DND-41 (cell line): ENCODE measurements at regions not wholly inside any gene's neighbourhood (a gene's known extent, or its start where the extent isn't known, plus 50 kb on each side); places are given as distances from the start of the nearest gene placed in this dataset.

Experiments used
- ATAC-seq: fragments of 200-7000 bp; cut with Tn5 transposase; 3 replicates; pipeline ENCODE4 v1.9.1; 2021; ENCODE audit warnings: low read depth; ENCODE audit not compliant: insufficient read depth
- DNase-seq: peaks from one replicate; pipeline ENCODE4 v3.0.0-alpha.2; 2020
- H2AFZ ChIP-seq: 2 replicates; pipeline ENCODE4 v1.6.0; 2012; ENCODE audit warnings: low read depth, low read length
- H3K27ac ChIP-seq: 2 replicates; pipeline ENCODE4 v1.5.1; 2012; ENCODE audit warnings: low read length, inconsistent platforms
- H3K27me3 ChIP-seq: fragments of 200-600 bp; sonication (generic); 2 replicates; pipeline ENCODE4 v1.6.0; 2012; ENCODE audit warnings: low read length, mild to moderate bottlenecking, inconsistent platforms; ENCODE audit not compliant: insufficient read depth, poor library complexity
- H3K36me3 ChIP-seq: 2 replicates; pipeline ENCODE4 v1.5.1; 2012; ENCODE audit warnings: low read length, inconsistent platforms; ENCODE audit not compliant: insufficient read depth
- H3K4me1 ChIP-seq: 2 replicates; pipeline ENCODE4 v1.5.1; 2012; ENCODE audit warnings: mild to moderate bottlenecking, low read length; ENCODE audit not compliant: insufficient read depth
- H3K4me2 ChIP-seq: 2 replicates; pipeline ENCODE4 v1.6.0; 2012; ENCODE audit warnings: mild to moderate bottlenecking, moderate library complexity, low read length, inconsistent platforms; ENCODE audit not compliant: insufficient read depth
- H3K4me3 ChIP-seq, 2 experiments: fragments of 200-600 bp in 1 of 2; shearing (Covaris generic) in 1 of 2; 2 replicates each; pipeline ENCODE4 v1.5.1; 2012 to 2016; ENCODE audit warnings: inconsistent platforms in 2 of 2, low read length in 2 of 2, mild to moderate bottlenecking in 2 of 2, low read depth in 1 of 2, moderate library complexity in 1 of 2
- H3K79me2 ChIP-seq: 2 replicates; pipeline ENCODE4 v1.6.0; 2012; ENCODE audit warnings: low read length, inconsistent platforms; ENCODE audit not compliant: insufficient read depth
- H3K9ac ChIP-seq: 2 replicates; pipeline ENCODE4 v1.6.0; 2012; ENCODE audit warnings: low read depth, mild to moderate bottlenecking, inconsistent platforms, low read length, moderate library complexity
- H3K9me3 ChIP-seq: 2 replicates; pipeline ENCODE4 v1.5.1; 2012; ENCODE audit warnings: low read length, moderate library complexity, mild to moderate bottlenecking, inconsistent platforms; ENCODE audit not compliant: insufficient read depth, severe bottlenecking
- H4K20me1 ChIP-seq: 2 replicates; pipeline ENCODE4 v1.6.0; 2012; ENCODE audit warnings: low read length; ENCODE audit not compliant: insufficient read depth
- CTCF ChIP-seq: IDR thresholded peaks from 2 replicates; pipeline ENCODE4 v1.5.1; 2012; ENCODE audit warnings: borderline replicate concordance, low read length, moderate library complexity, mild to moderate bottlenecking; ENCODE audit not compliant: poor library complexity, severe bottlenecking; ENCODE audit errors: extremely low read depth
- EZH2 ChIP-seq: IDR thresholded peaks from 3 replicates; pipeline ENCODE4 v1.6.1; 2012; ENCODE audit warnings: borderline replicate concordance, low read depth, mild to moderate bottlenecking, moderate library complexity, low read length, inconsistent platforms; ENCODE audit not compliant: severe bottlenecking

DNA sequence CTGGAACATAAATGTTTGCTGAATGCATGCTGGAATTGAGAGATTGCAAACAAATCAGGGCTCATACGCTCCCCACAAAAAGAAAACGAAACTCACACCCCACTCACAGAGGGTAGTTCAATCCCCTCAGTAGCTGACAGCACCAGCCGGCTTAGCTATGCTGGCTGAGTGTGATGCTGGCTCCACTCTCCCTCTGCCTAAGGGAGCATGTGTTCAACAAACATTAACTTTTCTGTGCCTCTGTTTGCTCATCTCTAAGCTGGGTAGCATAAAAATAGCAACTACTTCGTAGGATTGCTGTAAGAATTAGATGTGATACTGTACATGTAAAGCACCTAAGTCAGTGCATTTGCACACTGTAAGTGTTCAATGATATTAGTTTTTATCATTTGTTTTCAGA, 282.6 kb downstream of the FOXO1 start:
- DNase-seq (no peak), ATAC-seq (no peak)
- TF ChIP-seq CTCF: no peak
- TF ChIP-seq EZH2: no peak
- H3K9ac ChIP-seq: no peak overlapping the region
- H3K27ac ChIP-seq: no peak overlapping the region
- no peaks in the 10 kb centered on the region for H4K20me1 ChIP-seq
- H3K27me3 ChIP-seq: peaks cover 4% of the 10 kb centered on the region
- H3K9me3 ChIP-seq: no peaks in the 10 kb centered on the region
- peaks cover 13% of the 10 kb centered on the region for H3K4me1 ChIP-seq
- H3K4me2 ChIP-seq: no peak overlapping the region
- H2AFZ ChIP-seq: no peak overlapping the region
- H3K4me3 ChIP-seq: no peak overlapping the region
- no peaks in the 10 kb centered on the region for H3K36me3 ChIP-seq
- H3K79me2 ChIP-seq: no peaks in the 10 kb centered on the region

DNA sequence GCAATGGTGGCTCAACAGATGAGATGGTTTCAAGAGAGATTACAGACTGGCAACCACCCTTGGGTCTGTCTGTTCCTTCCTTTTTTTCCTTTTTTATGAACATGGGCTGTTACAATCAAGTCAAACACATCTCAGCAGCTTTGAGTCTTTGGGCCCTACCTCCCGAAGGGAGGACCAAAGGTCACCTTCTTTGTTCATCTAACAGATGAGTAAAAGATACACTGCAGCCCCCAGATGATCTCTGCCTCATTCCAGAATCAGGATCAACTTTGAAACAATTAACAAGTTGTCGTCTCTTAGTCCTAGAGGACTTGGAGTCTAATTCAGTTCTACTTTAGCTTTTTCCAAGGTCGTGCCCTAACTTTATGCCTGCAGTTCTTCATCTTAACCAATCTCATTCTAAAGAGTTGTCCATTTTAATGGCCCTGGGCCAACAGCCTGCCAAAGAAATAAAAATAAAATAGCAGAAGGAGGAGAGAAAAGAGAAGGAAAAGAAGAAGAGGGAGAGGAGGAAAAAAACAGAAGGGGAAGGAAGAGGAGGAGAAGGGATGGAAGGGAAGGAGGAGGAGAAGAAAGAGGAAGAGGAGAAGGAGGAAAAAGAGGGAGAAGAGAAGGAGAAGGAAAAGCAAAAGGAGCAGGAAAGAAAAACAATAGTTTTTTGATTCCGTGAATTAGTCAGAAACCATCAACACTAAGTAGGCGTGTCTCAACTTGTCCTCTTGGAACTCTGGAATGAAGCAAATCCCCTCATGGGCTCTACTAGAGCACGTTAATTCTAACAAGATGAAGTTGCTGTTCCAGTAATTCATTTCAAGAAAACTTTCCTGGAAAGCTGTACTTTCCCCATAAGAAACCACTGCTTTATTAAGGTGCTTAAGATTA, 281.2 kb downstream of the FOXO1 start:
- no peaks in the 10 kb centered on the region for H3K79me2 ChIP-seq
- no peak overlapping the region for H3K9ac ChIP-seq
- TF ChIP-seq CTCF (no peak), EZH2 (no peak)
- H3K4me3 ChIP-seq: no peak overlapping the region
- no peak overlapping the region for H3K4me2 ChIP-seq
- H2AFZ ChIP-seq: no peak overlapping the region
- no peaks in the 10 kb centered on the region for H3K9me3 ChIP-seq
- peaks cover 22% of the 10 kb centered on the region for H3K4me1 ChIP-seq
- H3K36me3 ChIP-seq: no peaks in the 10 kb centered on the region
- H3K27ac ChIP-seq: no peak overlapping the region
- ATAC-seq (no peak), DNase-seq (no peak)
- peaks cover under 1% of the 10 kb centered on the region for H3K27me3 ChIP-seq
- no peaks in the 10 kb centered on the region for H4K20me1 ChIP-seq

DNA sequence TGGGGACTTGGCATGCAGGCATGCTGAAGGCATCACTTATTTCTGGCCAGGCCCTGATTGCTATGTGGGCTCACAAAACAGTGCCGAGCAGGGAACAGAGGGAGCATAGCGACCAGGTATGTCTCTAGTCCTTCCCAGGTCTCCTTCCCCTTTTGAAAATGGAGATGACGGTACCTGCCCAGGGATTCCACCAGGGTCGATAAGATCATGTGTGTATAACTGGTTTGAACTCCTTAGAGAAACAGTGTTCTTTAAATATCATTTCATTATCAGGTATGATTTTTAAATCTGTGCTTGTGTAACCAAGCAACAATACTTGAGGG, 280.6 kb downstream of the FOXO1 start:
- no peak overlapping the region for H3K4me3 ChIP-seq
- H2AFZ ChIP-seq: no peak overlapping the region
- H3K9me3 ChIP-seq: no peaks in the 10 kb centered on the region
- H3K4me1 ChIP-seq: peaks cover 22% of the 10 kb centered on the region
- DNase-seq: no peak
- H3K27me3 ChIP-seq: no peaks in the 10 kb centered on the region
- H3K79me2 ChIP-seq: no peaks in the 10 kb centered on the region
- no peaks in the 10 kb centered on the region for H4K20me1 ChIP-seq
- no peak overlapping the region for H3K4me2 ChIP-seq
- H3K9ac ChIP-seq: no peak overlapping the region
- no peak for ATAC-seq
- H3K36me3 ChIP-seq: no peaks in the 10 kb centered on the region
- no peak overlapping the region for H3K27ac ChIP-seq
- TF ChIP-seq CTCF: no peak
- no peak for TF ChIP-seq EZH2
